ENCODE measurements at regions not wholly inside any gene's neighbourhood (a gene's known extent, or its start where the extent isn't known, plus 50 kb on each side); places are given as distances from the start of the nearest gene placed in this dataset.

DNA sequence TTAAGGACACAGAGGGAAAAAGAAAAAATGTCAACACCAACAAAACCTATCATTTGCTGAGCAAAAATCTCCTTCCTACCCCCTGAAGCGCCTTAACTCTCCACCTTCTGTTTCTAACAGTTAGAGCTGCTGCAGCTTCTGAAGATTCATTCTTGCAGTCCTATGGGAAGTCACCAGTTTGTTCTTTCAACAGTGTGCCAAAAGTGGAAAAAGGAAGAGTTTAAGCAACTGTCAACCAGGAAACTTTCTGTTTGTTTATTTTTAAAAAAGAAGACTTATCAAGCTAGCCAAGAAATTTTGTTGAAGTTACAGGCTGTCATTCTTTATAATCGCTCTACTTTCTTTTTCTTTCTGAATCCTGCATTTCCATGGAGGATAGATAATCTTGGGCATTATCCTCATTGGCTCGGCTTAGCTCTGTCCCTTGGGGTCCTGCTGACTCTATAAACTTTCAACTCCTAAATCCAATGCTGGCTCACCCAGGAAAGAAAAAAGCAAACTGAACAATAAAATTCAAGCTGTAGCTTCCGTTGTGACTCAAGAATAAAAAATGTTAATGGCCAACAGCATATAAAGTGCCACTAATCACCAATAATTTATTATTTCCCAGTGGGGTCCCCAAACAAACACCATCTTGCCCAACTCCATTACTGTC is 172.8 kb upstream of the CITED2 start:
- H3K4me1 Mint-ChIP-seq (ENCODE audit: unreplicated experiment): peaks cover 36% of the 10 kb centered on the region
- H3K27me3 Mint-ChIP-seq (ENCODE audit: unreplicated experiment): no peaks in the 10 kb centered on the region
- no peak for DNase-seq (ENCODE audit: extremely low spot score, unreplicated experiment)

DNA sequence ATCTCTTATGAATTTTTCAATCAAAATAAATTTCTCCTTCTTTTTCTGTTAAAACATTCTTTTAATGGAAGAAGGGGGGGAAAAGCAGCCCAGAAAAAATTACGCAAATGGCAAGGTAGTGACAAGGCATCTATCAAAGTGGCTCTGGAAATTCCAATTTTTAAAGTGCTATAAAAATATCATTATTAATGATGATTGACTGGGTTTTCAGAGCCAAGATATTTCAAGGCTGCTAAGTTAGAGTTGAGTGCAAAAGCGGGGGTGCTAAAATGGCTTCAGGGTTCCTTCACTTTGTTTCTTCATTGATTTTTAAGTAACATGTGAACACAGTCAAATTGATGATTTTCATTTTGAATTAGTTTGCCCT is 171.6 kb upstream of the CITED2 start:
- no peak for DNase-seq (ENCODE audit: extremely low spot score, unreplicated experiment)
- TF ChIP-seq, protein P1, sequence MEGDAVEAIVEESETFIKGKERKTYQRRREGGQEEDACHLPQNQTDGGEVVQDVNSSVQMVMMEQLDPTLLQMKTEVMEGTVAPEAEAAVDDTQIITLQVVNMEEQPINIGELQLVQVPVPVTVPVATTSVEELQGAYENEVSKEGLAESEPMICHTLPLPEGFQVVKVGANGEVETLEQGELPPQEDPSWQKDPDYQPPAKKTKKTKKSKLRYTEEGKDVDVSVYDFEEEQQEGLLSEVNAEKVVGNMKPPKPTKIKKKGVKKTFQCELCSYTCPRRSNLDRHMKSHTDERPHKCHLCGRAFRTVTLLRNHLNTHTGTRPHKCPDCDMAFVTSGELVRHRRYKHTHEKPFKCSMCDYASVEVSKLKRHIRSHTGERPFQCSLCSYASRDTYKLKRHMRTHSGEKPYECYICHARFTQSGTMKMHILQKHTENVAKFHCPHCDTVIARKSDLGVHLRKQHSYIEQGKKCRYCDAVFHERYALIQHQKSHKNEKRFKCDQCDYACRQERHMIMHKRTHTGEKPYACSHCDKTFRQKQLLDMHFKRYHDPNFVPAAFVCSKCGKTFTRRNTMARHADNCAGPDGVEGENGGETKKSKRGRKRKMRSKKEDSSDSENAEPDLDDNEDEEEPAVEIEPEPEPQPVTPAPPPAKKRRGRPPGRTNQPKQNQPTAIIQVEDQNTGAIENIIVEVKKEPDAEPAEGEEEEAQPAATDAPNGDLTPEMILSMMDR (IDR thresholded peaks at IDR 0.05): no peak
- H3K4me3 Mint-ChIP-seq (ENCODE audit: unreplicated experiment): no peak overlapping the region
- H3K36me3 Mint-ChIP-seq (ENCODE audit: unreplicated experiment): no peaks in the 10 kb centered on the region
- H3K27ac Mint-ChIP-seq (ENCODE audit: unreplicated experiment): peak overlapping the region; percentile 76
- H3K9me3 Mint-ChIP-seq (ENCODE audit: unreplicated experiment): no peaks in the 10 kb centered on the region
- H3K27me3 Mint-ChIP-seq (ENCODE audit: unreplicated experiment): no peaks in the 10 kb centered on the region
- H3K4me1 Mint-ChIP-seq (ENCODE audit: unreplicated experiment): peaks cover 38% of the 10 kb centered on the region

More for the DNA sequence above, 172.8 kb upstream of the CITED2 start:
- Mint-ChIP-seq H3K4me3 (ENCODE audit: unreplicated experiment) (no peak overlapping the region), H3K27ac (ENCODE audit: unreplicated experiment) (peak overlapping the region; percentile 55), H3K36me3 (ENCODE audit: unreplicated experiment) (no peaks in the 10 kb centered on the region), H3K9me3 (ENCODE audit: unreplicated experiment) (no peaks in the 10 kb centered on the region)
- TF ChIP-seq, protein P1 (IDR thresholded peaks at IDR 0.05): no peak

DNA sequence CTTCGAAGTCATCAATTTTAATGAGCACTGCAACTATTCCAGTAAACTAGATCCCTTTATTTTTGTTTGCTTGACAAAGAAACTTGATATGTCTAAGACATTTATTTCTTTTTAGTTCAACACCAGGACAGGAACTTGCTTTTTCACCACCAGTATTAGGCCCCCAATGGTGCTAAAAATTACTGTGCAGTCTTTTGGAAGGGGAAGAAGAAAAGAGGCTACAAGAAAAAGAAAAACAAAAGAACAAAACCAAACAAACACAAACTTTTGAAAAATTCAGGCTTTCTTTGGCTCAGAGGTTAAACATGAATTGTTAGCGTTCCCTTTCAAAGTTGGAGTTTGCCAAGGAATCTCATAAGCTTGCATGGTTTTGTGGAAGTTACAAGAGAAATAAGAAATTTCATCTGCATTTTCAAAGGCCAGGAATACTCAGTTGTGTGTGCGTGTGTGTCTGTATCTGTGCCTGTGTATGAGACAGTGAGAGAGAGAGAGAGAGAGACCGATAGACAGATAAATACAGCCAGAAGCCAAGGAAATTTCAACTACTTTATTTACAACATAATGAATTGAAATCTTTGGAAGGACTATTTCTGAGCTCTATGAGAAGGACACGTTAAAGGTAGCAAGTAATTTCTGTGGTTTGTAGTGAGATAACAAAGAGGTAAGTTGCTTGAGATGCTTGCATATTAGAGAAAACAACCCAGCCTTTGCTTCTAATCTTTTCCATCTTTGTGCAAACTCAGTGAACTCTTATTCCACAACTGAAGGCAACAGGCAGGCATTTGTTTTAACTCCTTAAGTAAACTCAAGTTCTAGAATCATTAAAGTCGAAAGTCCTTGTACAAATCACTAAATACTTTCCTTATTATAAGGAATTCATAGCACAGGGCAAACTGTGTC is 171.0 kb upstream of the CITED2 start:
- H3K9me3 Mint-ChIP-seq (ENCODE audit: unreplicated experiment): no peaks in the 10 kb centered on the region
- H3K4me1 Mint-ChIP-seq (ENCODE audit: unreplicated experiment): peaks cover 40% of the 10 kb centered on the region
- peak overlapping the region; percentile 76 for H3K27ac Mint-ChIP-seq (ENCODE audit: unreplicated experiment)
- TF ChIP-seq, protein P1 (IDR thresholded peaks at IDR 0.05): no peak
- H3K4me3 Mint-ChIP-seq (ENCODE audit: unreplicated experiment): no peak overlapping the region
- no peak for DNase-seq (ENCODE audit: extremely low spot score, unreplicated experiment)
- no peaks in the 10 kb centered on the region for H3K36me3 Mint-ChIP-seq (ENCODE audit: unreplicated experiment)
- no peaks in the 10 kb centered on the region for H3K27me3 Mint-ChIP-seq (ENCODE audit: unreplicated experiment)

DNA sequence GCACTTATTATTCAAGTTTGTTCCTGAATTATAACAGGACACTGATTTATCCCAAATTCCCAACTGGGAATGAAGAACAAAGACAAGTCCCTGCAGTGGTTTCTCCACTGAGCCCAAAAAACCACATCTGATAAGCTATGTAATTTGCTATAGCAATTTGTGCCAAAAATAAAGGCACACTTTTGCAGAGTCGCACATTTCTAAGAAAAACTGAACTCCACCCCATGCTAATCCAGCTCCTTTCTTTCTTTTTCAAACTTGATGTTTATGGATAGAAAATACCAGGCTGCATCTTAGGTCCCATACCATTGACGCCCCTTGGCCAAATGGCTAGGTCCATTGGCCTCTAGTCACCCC is 170.2 kb upstream of the CITED2 start:
- Mint-ChIP-seq H3K4me3 (ENCODE audit: unreplicated experiment) (no peak overlapping the region), H3K27me3 (ENCODE audit: unreplicated experiment) (no peaks in the 10 kb centered on the region), H3K27ac (ENCODE audit: unreplicated experiment) (peak overlapping the region; percentile 76), H3K9me3 (ENCODE audit: unreplicated experiment) (no peaks in the 10 kb centered on the region), H3K36me3 (ENCODE audit: unreplicated experiment) (no peaks in the 10 kb centered on the region), H3K4me1 (ENCODE audit: unreplicated experiment) (peaks cover 44% of the 10 kb centered on the region)
- no peak for DNase-seq (ENCODE audit: extremely low spot score, unreplicated experiment)
- TF ChIP-seq, protein P1 (IDR thresholded peaks at IDR 0.05): no peak

DNA sequence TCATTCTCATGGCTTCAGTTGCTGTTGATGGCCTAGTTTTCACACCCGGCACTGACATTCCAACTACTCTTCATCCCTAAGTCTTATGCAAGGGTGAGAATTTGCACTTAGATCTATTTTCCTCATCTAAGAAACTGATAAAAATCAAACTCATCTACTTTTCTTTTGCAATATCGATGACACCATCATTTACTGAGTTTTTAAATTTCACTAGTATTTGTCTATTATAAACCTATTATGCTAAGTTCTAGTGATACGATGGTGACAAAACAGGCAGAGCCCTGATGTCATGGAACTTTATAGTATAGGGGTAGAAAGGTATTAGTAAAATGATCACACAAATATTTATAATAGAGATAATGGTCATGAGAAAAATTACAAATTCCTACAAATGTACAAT is 167.9 kb upstream of the CITED2 start:
- Mint-ChIP-seq H3K4me3 (ENCODE audit: unreplicated experiment) (no peak overlapping the region), H3K9me3 (ENCODE audit: unreplicated experiment) (no peaks in the 10 kb centered on the region), H3K27ac (ENCODE audit: unreplicated experiment) (no peak overlapping the region), H3K4me1 (ENCODE audit: unreplicated experiment) (peaks cover 53% of the 10 kb centered on the region), H3K36me3 (ENCODE audit: unreplicated experiment) (no peaks in the 10 kb centered on the region), H3K27me3 (ENCODE audit: unreplicated experiment) (no peaks in the 10 kb centered on the region)
- TF ChIP-seq, protein P1 (IDR thresholded peaks at IDR 0.05): no peak
- DNase-seq (ENCODE audit: extremely low spot score, unreplicated experiment): no peak

All from osteocyte (in vitro differentiated cells).